HUES48 (cell line): ENCODE measurements at regions not wholly inside any gene's neighbourhood (a gene's known extent, or its start where the extent isn't known, plus 50 kb on each side); places are given as distances from the start of the nearest gene placed in this dataset.

Experiments
- H3K27ac ChIP-seq: one replicate; pipeline ENCODE4 v1.7.0; 2013; ENCODE audit warnings: low read depth, low read length, inconsistent platforms
- H3K27me3 ChIP-seq: 2 replicates; pipeline ENCODE4 v1.6.1; 2013; ENCODE audit warnings: mild to moderate bottlenecking, low read length; ENCODE audit not compliant: control insufficient read depth, insufficient read depth
- H3K36me3 ChIP-seq: 2 replicates; pipeline ENCODE4 v1.6.1; 2013; ENCODE audit warnings: low read length; ENCODE audit not compliant: control insufficient read depth, insufficient read depth
- H3K4me1 ChIP-seq: 2 replicates; pipeline ENCODE4 v1.6.1; 2013; ENCODE audit warnings: mild to moderate bottlenecking, low read length; ENCODE audit not compliant: control insufficient read depth, insufficient read depth
- H3K4me3 ChIP-seq: 2 replicates; pipeline ENCODE4 v1.5.1; 2013; ENCODE audit warnings: mild to moderate bottlenecking, low read depth, low read length
- H3K9ac ChIP-seq: 2 replicates; pipeline ENCODE4 v1.6.1; 2013; ENCODE audit warnings: mild to moderate bottlenecking, low read depth, low read length, moderate library complexity
- H3K9me3 ChIP-seq: 2 replicates; pipeline ENCODE4 v1.6.1; 2013; ENCODE audit warnings: low read length; ENCODE audit not compliant: control insufficient read depth, insufficient read depth

GRCh38 chr2:8281234-8281633 is 400.6 kb upstream of the ID2 start:
- Histone ChIP-seq H3K9me3 (no peaks in the 10 kb centered on the region), H3K4me1 (0 out of 2 replicates have a peak, but pooled peaks cover 4% of the 10 kb centered on the region), H3K4me3 (no peak overlapping the region), H3K9ac (no peak overlapping the region), H3K36me3 (no peaks in the 10 kb centered on the region), H3K27ac (no peak overlapping the region), H3K27me3 (no peaks in the 10 kb centered on the region)

GRCh38 chr2:8281950-8282857 is 399.7 kb upstream of the ID2 start:
- H3K27ac ChIP-seq = no peak overlapping the region
- H3K27me3 ChIP-seq = no peaks in the 10 kb centered on the region
- no peak overlapping the region for H3K9ac ChIP-seq
- no peak overlapping the region for H3K4me3 ChIP-seq
- H3K9me3 ChIP-seq = no peaks in the 10 kb centered on the region
- no peaks in the 10 kb centered on the region for H3K36me3 ChIP-seq
- 0 out of 2 replicates have a peak, but pooled peaks cover 4% of the 10 kb centered on the region for H3K4me1 ChIP-seq

- H3K27me3 ChIP-seq = no peaks in the 10 kb centered on the region
- H3K9ac ChIP-seq = no peak overlapping the region
- no peak overlapping the region for H3K27ac ChIP-seq
- H3K4me3 ChIP-seq = no peak overlapping the region
- H3K36me3 ChIP-seq = no peaks in the 10 kb centered on the region
- H3K4me1 ChIP-seq = 0 out of 2 replicates have a peak, but pooled peaks cover 4% of the 10 kb centered on the region
- H3K9me3 ChIP-seq = no peaks in the 10 kb centered on the region
Measured at GRCh38 chr2:8282858-8283252, 399.0 kb upstream of the ID2 start.

DNA sequence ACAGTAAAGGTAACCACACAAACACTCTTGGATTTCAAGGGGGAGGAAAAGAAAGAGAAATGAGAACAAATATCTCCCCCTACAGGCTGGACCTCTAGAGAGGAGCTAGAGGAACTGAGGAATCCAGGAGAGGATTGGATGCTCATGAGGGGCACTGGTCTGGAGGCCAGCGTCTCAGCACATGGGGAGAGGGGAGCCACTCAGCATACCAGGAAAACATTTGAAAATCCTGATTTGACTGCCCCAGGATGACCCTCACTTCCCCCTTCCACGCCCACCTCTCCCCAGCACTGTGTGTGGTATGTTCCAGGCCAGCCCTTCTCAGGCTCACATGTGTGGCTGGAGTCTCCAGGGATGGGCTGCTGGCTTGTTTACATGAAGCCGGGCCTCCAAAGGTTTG is 396.8 kb upstream of the ID2 start:
- Histone ChIP-seq H3K9ac (no peak overlapping the region), H3K36me3 (no peaks in the 10 kb centered on the region), H3K4me3 (no peak overlapping the region), H3K27me3 (no peaks in the 10 kb centered on the region), H3K27ac (no peak overlapping the region), H3K4me1 (0 out of 2 replicates have a peak, but pooled peaks cover 4% of the 10 kb centered on the region), H3K9me3 (no peaks in the 10 kb centered on the region)

DNA sequence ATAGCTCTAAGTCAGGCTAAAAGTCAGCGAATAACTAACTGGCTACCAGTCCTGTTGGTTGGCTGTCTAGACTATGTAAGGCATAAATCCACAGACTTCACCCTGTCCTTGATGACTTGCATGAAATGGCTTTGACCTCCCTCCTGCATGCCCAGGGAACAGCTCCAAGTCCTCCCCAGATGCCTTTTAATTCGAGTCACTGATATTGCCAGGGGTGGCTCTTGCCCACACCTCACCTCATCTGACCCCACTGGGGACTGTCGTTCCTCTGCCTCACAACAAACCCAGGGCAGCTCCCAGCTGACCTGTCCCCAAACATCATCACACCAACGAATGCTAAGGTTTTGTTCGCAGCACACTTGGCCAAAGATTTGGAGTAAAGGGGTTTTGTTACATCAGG is 396.0 kb upstream of the ID2 start:
- H3K9me3 ChIP-seq = no peaks in the 10 kb centered on the region
- H3K36me3 ChIP-seq = no peaks in the 10 kb centered on the region
- H3K4me1 ChIP-seq = 0 out of 2 replicates have a peak, but pooled peaks cover 4% of the 10 kb centered on the region
- H3K27me3 ChIP-seq = no peaks in the 10 kb centered on the region
- H3K4me3 ChIP-seq = no peak overlapping the region
- H3K9ac ChIP-seq = no peak overlapping the region
- H3K27ac ChIP-seq = no peak overlapping the region

DNA sequence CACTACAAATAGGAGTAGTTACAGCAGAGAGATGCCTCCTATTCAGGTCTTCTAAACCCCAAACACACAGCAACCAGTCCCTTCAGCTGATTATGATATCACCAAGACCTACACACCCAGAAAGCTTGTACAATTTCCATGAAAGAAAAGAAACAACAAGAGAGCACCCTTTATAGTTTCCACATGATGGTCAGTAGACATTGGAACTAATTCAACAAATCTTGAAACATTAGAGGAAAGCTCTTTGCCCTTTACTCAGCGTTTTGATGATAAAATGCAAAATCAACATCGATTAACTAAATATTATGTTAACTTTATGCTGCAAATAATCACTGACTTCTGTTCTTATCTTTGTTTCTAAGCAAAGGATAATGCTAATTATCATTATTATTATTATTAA is 393.6 kb upstream of the ID2 start:
- H3K4me3 ChIP-seq = no peak overlapping the region
- no peaks in the 10 kb centered on the region for H3K27me3 ChIP-seq
- H3K36me3 ChIP-seq = no peaks in the 10 kb centered on the region
- no peaks in the 10 kb centered on the region for H3K9me3 ChIP-seq
- no peak overlapping the region for H3K27ac ChIP-seq
- H3K9ac ChIP-seq = no peak overlapping the region
- H3K4me1 ChIP-seq = no peaks in the 10 kb centered on the region

DNA sequence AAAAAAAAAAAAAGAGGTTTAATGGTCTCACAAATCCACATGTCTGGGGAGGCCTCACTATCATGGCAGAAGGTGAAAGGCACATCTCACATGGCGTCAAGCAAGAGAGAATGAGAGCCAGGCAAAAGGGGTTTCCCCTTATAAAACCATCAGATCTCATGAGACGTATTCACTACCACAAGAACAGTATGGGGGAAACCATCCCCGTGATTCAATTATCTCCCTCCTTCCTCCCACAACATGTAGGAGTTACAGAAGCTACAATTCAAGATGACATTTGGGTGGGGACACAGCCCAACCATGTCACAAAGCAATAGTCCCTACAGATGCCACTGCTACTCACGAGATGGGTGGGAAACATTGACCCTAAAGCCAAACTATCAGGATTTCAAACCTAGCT is 392.7 kb upstream of the ID2 start:
- no peak overlapping the region for H3K27ac ChIP-seq

GRCh38 chr2:8290771-8291352 is 391.0 kb upstream of the ID2 start:
- no peaks in the 10 kb centered on the region for H3K4me1 ChIP-seq
- H3K4me3 ChIP-seq = no peak overlapping the region
- H3K9me3 ChIP-seq = no peaks in the 10 kb centered on the region
- H3K27me3 ChIP-seq = no peaks in the 10 kb centered on the region; the same call in 1 of the 2 replicates
- no peak overlapping the region for H3K27ac ChIP-seq
- no peaks in the 10 kb centered on the region for H3K36me3 ChIP-seq
- no peak overlapping the region for H3K9ac ChIP-seq

More for the DNA sequence above, 392.7 kb upstream of the ID2 start:
- Histone ChIP-seq H3K4me1 (no peaks in the 10 kb centered on the region), H3K27me3 (no peaks in the 10 kb centered on the region; the same call in 1 of the 2 replicates), H3K36me3 (no peaks in the 10 kb centered on the region), H3K4me3 (no peak overlapping the region), H3K9me3 (no peaks in the 10 kb centered on the region), H3K9ac (no peak overlapping the region)

GRCh38 chr2:8296306-8296705 is 385.6 kb upstream of the ID2 start:
- H3K36me3 ChIP-seq = no peaks in the 10 kb centered on the region
- H3K4me3 ChIP-seq = no peak overlapping the region
- no peaks in the 10 kb centered on the region for H3K9me3 ChIP-seq
- H3K27ac ChIP-seq = no peak overlapping the region
- no peak overlapping the region for H3K9ac ChIP-seq
- no peaks in the 10 kb centered on the region; the same call in 1 of the 2 replicates for H3K27me3 ChIP-seq
- no peaks in the 10 kb centered on the region; the same call in 1 of the 2 replicates for H3K4me1 ChIP-seq

DNA sequence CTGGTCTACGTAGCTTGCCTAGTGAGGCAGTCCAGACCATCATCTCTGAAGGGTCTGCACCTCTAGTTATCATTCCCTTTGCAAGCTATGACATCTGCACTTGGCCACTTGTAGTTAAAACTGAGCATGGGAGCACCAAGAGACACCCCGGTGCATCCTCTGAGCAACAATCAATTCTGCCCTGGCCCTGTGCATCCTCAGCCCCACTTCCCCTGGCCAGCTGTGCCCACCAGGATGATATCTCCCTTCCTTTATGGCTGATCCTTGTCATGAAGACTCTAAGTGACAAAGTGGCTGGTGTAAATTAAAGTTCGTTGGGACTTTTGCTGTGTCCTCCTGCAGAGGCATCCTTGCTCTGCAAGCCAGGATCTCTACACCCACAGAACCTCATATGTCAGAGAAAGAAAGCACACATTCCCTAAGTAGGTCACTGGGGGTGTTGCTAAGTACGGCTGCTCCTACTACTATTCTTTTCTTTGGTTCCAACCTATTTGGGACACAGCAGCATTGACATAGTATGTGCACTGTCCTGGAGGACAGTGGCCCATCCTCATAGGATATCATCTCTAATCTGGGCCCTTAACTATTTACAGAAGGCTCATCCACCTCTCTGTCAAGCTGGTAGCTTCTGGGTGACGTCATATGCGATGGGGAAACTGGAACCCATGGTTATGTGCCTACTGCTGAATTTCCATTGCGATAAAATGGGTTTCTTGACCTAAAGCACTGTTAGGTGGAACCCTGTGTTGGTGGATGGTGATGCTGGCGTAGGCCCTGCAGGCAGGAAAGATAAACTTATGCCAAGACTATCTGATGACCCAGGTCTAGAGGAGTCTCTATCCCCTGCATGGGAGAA is 384.3 kb upstream of the ID2 start:
- H3K36me3 ChIP-seq = no peaks in the 10 kb centered on the region
- H3K27me3 ChIP-seq = no peaks in the 10 kb centered on the region; the same call in 1 of the 2 replicates
- H3K9ac ChIP-seq = no peak overlapping the region
- H3K4me1 ChIP-seq = no peaks in the 10 kb centered on the region; the same call in 1 of the 2 replicates
- no peak overlapping the region for H3K4me3 ChIP-seq
- H3K9me3 ChIP-seq = no peaks in the 10 kb centered on the region
- H3K27ac ChIP-seq = no peak overlapping the region
